Ovary (tissue), 7 donors: ENCODE measurements at regions not wholly inside any gene's neighbourhood (a gene's known extent, or its start where the extent isn't known, plus 50 kb on each side); places are given as distances from the start of the nearest gene placed in this dataset.

Source experiments
- DNase-seq, 5 donors: peaks; one replicate each; pipeline ENCODE4 v3.0.0-alpha.2; 2019 to 2020
- H3K27ac ChIP-seq, 2 donors: fragments of 200-600 bp; one replicate each; pipeline versions ENCODE4 v1.5.1 to v1.8.0; 2019 to 2022
- H3K27me3 ChIP-seq: fragments of 200-600 bp; one replicate; pipeline ENCODE4 v1.8.0; 2022
- H3K36me3 ChIP-seq: fragments of 200-600 bp; sonication (generic); one replicate; pipeline ENCODE4 v1.5.1; 2019
- H3K4me1 ChIP-seq: one replicate; pipeline ENCODE4 v1.8.1; 2013; ENCODE audit warnings: mild to moderate bottlenecking, moderate library complexity; ENCODE audit not compliant: insufficient read depth
- H3K4me3 ChIP-seq: fragments of 200-600 bp; sonication (generic); one replicate; pipeline ENCODE4 v1.5.1; 2017
- H3K9me3 ChIP-seq, 2 donors: fragments of 200-600 bp in 1 of 2; sonication (generic) in 1 of 2; one replicate each; pipeline versions ENCODE4 v1.5.1 to v1.8.1; 2013 to 2019; ENCODE audit warnings: mild to moderate bottlenecking in 1 of 2, moderate library complexity in 1 of 2
- EP300 ChIP-seq: sonication (generic); formaldehyde crosslinking; IDR thresholded peaks from one replicate; pipeline ENCODE4 v1.6.1; 2017; ENCODE audit warnings: antibody characterized with exemption
- POLR2A ChIP-seq: fragments of 450-650 bp; IDR thresholded peaks from one replicate; pipeline ENCODE4 v1.6.1; 2017; ENCODE audit warnings: antibody characterized with exemption, mild to moderate bottlenecking, moderate library complexity
- WGBS, 3 donors: extraction: QIAGEN DNeasy Blood & Tissue Kit in 1 of 3; methylation state at CpG; one replicate each; pipeline versions ENCODE4 v1.1.5 to v1.1.7; 2013 to 2017; 5-methylcytosine and 5-hydroxymethylcytosine counted together
- intact Hi-C, 4 donors: fragments of 100-400 bp; cut with DNase I; formaldehyde crosslinking; loops; one replicate each; pipeline versions ENCODE4 v1.11.0 to v1.15.1; 2022 to 2023
- TF ChIP-seq, protein P1 (sequence below), 3 donors: fragments of 450-650 bp in 2 of 3; fragments of 200-600 bp in 1 of 3; IDR thresholded peaks; one replicate each; pipeline versions ENCODE4 v1.5.1 to v1.8.0; 2016 to 2022; ENCODE audit warnings: antibody characterized with exemption in 3 of 3, mild to moderate bottlenecking in 1 of 3
- donor health status: DM: no; HTN: no; CAD: no; lungs with moderate emphysema.
- donor health status: DM: no; HTN: no; CAD: no.
- donor health status: Bipolar disorder and iron deficiency.
- donor health status: DM: no; HTN: no; CAD: no.
- donor health status: DM: yes; HTN: yes; CAD: no.

GRCh38 chr2:188131281-188131680, 160.4 kb upstream of the GULP1 start:
- no peaks in the 10 kb centered on the region for H3K27me3 ChIP-seq
- no peak overlapping the region for H3K27ac ChIP-seq
- H3K9me3 ChIP-seq = no peaks in the 10 kb centered on the region
- no peak overlapping the region for H3K4me3 ChIP-seq
- intact Hi-C loops = no loop called here
- no peaks in the 10 kb centered on the region for H3K36me3 ChIP-seq
- no peak for DNase-seq
- 68 to 80% (median 75%) methylated on average over 1 of the region's 1 CpG for WGBS, 3 donors
- no peaks in the 10 kb centered on the region for H3K4me1 ChIP-seq
- no peak for TF ChIP-seq POLR2A
- TF ChIP-seq, protein P1, sequence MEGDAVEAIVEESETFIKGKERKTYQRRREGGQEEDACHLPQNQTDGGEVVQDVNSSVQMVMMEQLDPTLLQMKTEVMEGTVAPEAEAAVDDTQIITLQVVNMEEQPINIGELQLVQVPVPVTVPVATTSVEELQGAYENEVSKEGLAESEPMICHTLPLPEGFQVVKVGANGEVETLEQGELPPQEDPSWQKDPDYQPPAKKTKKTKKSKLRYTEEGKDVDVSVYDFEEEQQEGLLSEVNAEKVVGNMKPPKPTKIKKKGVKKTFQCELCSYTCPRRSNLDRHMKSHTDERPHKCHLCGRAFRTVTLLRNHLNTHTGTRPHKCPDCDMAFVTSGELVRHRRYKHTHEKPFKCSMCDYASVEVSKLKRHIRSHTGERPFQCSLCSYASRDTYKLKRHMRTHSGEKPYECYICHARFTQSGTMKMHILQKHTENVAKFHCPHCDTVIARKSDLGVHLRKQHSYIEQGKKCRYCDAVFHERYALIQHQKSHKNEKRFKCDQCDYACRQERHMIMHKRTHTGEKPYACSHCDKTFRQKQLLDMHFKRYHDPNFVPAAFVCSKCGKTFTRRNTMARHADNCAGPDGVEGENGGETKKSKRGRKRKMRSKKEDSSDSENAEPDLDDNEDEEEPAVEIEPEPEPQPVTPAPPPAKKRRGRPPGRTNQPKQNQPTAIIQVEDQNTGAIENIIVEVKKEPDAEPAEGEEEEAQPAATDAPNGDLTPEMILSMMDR (IDR thresholded peaks at IDR 0.05) = no peak
- TF ChIP-seq EP300 = no peak

- 52 to 56% (median 55%) methylated on average over 5 of the region's 5 CpGs for WGBS, 3 donors
- Histone ChIP-seq H3K4me1 (no peaks in the 10 kb centered on the region), H3K27me3 (no peaks in the 10 kb centered on the region), H3K27ac (no peak overlapping the region), H3K4me3 (no peak overlapping the region), H3K9me3 (no peaks in the 10 kb centered on the region), H3K36me3 (no peaks in the 10 kb centered on the region)
- intact Hi-C loops = no loop called here
- DNase-seq = peak in 1 of 5 donors; percentile 15
- TF ChIP-seq POLR2A = no peak
- TF ChIP-seq EP300 = no peak
- TF ChIP-seq, protein P1 (IDR thresholded peaks at IDR 0.05) = no peak
Measured at GRCh38 chr2:188132385-188132784, 159.3 kb upstream of the GULP1 start.

DNA sequence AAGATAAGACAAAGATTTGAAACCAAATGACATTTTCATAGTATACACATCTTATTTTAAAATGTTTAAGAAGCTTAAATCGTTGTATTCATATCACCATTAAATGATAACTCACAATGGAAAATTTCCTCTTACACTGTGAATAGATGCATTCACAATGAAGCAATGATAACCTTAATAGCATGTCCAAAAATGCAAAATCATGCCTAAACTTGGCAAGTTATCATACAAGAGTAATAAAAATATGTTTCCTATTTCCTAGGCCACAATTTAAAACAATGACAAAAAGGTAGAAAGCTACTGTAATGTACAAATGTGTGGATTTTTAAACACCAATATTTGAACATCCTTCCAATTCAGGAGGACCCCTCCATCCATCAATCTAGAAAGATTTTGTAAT, 157.4 kb upstream of the GULP1 start:
- intact Hi-C loops = no loop called here
- WGBS, 3 donors = 38 to 44% (median 41%) methylated on average over 1 of the region's 1 CpG
- H3K27me3 ChIP-seq = no peaks in the 10 kb centered on the region
- no peaks in the 10 kb centered on the region for H3K9me3 ChIP-seq
- TF ChIP-seq POLR2A (no peak), EP300 (no peak)
- TF ChIP-seq, protein P1 (IDR thresholded peaks at IDR 0.05) = no peak
- no peak for DNase-seq
- no peak overlapping the region for H3K27ac ChIP-seq
- H3K4me3 ChIP-seq = no peak overlapping the region
- H3K4me1 ChIP-seq = no peaks in the 10 kb centered on the region
- H3K36me3 ChIP-seq = no peaks in the 10 kb centered on the region

DNA sequence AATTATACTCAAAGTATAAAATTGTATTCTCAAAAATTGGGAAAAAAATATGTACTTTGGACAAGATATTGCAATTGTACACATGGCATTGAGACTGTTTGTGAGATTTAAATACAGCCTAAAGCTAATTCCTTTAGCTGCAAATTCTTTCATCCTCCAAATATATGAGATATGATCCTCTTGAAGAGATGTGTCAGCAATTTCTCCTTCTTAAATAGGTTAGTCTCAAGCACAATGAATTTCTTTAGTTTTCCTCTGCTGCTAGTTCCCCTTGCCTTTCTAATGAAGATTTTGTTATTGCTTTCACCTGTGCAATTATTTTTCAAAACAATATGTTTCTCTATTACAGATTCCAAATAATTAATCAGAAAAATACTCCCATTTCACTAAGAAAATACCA, 153.4 kb upstream of the GULP1 start:
- no peaks in the 10 kb centered on the region for H3K4me1 ChIP-seq
- TF ChIP-seq POLR2A = no peak
- TF ChIP-seq, protein P1 (IDR thresholded peaks at IDR 0.05) = no peak
- no peak for TF ChIP-seq EP300
- intact Hi-C loops = no loop called here
- H3K9me3 ChIP-seq = no peaks in the 10 kb centered on the region
- no peak for DNase-seq
- no peaks in the 10 kb centered on the region for H3K27me3 ChIP-seq
- H3K4me3 ChIP-seq = no peak overlapping the region
- no peak overlapping the region for H3K27ac ChIP-seq
- H3K36me3 ChIP-seq = no peaks in the 10 kb centered on the region

- Histone ChIP-seq H3K9me3 (no peaks in the 10 kb centered on the region), H3K27me3 (no peaks in the 10 kb centered on the region), H3K36me3 (no peaks in the 10 kb centered on the region), H3K4me3 (no peak overlapping the region), H3K4me1 (no peaks in the 10 kb centered on the region), H3K27ac (no peak overlapping the region)
- no peak for DNase-seq
- intact Hi-C loops = no loop called here
- TF ChIP-seq, protein P1 (IDR thresholded peaks at IDR 0.05) = no peak
- no peak for TF ChIP-seq EP300
- TF ChIP-seq POLR2A = no peak
Measured at GRCh38 chr2:188142088-188142487, 149.6 kb upstream of the GULP1 start.
